ENCODE measurements at regions not wholly inside any gene's neighbourhood (a gene's known extent, or its start where the extent isn't known, plus 50 kb on each side); places are given as distances from the start of the nearest gene placed in this dataset.

DNA sequence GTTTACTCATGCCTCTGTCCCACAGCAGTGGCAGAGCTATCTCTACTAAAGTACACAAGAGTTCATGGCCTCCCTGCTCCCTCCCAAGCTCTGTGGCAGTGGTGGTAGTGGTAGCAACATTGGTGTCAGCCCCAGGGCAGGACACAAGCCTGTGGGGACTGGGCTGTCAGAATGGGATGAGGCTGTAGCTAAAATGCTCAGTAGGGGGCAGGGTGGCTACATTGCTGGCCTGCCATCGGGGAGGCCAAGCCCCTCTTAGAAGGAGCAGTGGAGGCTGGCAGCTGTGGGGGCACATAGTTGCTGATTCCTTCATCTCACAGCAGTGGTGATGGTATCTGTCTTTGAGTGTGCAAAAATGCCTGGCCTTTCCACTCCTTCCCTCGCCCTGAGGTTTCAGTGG lies 461.7 kb downstream of the PCDH18 start:
- H3K9me3 ChIP-seq (ENCODE audit: low read length), result peaks cover 23% of the 10 kb centered on the region
- no peaks in the 10 kb centered on the region for H3K27me3 ChIP-seq (ENCODE audit: low read length)
- no peak overlapping the region for H3K4me3 ChIP-seq (ENCODE audit: low read length)
- H3K27ac ChIP-seq (ENCODE audit: low read length), result no peak overlapping the region
- no peaks in the 10 kb centered on the region for H3K4me1 ChIP-seq (ENCODE audit: low read length)
- H3K9me2 ChIP-seq (replicated peaks; ENCODE audit: insufficient read depth, low read length), result no peaks in the 10 kb centered on the region
- no peak overlapping the region for H3K4me2 ChIP-seq (ENCODE audit: low read depth, low read length, poor library complexity, severe bottlenecking)
- no peaks in the 10 kb centered on the region for H3K79me2 ChIP-seq (ENCODE audit: low read length)
- no peak overlapping the region for H2AFZ ChIP-seq (ENCODE audit: low read length)
- DNase-seq, result no peak
- no peaks in the 10 kb centered on the region for H4K20me1 ChIP-seq (ENCODE audit: insufficient read depth, low read depth, low read length)
- H3K36me3 ChIP-seq (ENCODE audit: insufficient read depth, low read length), result no peaks in the 10 kb centered on the region
- no peak overlapping the region for H3K9ac ChIP-seq (ENCODE audit: low read length)

DNA sequence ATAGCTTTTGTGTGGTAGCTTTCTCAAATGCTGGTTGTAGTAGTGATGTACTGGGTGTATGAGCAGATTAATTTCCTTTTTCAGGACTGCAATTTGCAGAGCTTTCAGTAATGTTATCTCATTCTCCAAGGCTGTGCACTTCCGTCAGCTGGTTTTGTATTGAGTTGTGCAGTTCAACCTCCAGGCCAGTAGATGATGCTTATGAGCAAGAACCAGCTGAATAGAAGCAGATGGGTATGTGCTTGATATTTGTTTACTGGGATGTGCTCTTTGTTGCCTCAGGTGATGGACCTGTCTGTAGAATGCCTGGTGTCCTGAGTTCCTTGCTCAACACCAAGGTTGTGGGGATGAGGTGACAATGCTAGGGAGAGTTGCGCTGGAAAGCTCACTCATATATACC lies 462.8 kb downstream of the PCDH18 start:
- Histone ChIP-seq H2AFZ (ENCODE audit: low read length) (no peak overlapping the region), H3K36me3 (ENCODE audit: insufficient read depth, low read length) (no peaks in the 10 kb centered on the region), H3K4me2 (ENCODE audit: low read depth, low read length, poor library complexity, severe bottlenecking) (no peak overlapping the region), H3K4me3 (ENCODE audit: low read length) (no peak overlapping the region), H3K9me2 (replicated peaks; ENCODE audit: insufficient read depth, low read length) (no peaks in the 10 kb centered on the region), H3K4me1 (ENCODE audit: low read length) (no peaks in the 10 kb centered on the region), H3K27me3 (ENCODE audit: low read length) (no peaks in the 10 kb centered on the region), H4K20me1 (ENCODE audit: insufficient read depth, low read depth, low read length) (no peaks in the 10 kb centered on the region), H3K79me2 (ENCODE audit: low read length) (no peaks in the 10 kb centered on the region), H3K9ac (ENCODE audit: low read length) (no peak overlapping the region), H3K27ac (ENCODE audit: low read length) (no peak overlapping the region), H3K9me3 (ENCODE audit: low read length) (peaks cover 20% of the 10 kb centered on the region)
- DNase-seq, result no peak

DNA sequence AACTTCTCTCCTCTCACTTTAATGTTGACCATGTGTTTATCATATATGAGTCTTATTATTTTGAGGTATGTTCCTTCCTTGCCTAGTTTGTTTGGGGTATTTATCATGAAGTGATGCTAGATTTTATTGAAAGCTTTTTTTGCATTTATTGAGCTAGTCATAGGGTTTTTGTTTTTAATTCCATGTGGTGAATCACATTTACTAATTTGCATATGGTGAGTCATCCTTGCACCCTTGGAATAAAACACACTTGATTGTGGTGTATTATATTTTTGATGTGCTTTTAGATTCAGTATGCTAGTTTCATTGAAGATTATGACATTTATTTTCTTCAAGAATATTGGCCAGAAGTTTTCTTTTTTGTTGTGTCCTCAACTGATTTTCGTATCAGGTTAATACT lies 464.6 kb downstream of the PCDH18 start:
- no peak overlapping the region for H2AFZ ChIP-seq (ENCODE audit: low read length)
- no peaks in the 10 kb centered on the region for H3K9me2 ChIP-seq (replicated peaks; ENCODE audit: insufficient read depth, low read length)
- H3K4me3 ChIP-seq (ENCODE audit: low read length), result no peak overlapping the region
- DNase-seq, result no peak
- H3K9ac ChIP-seq (ENCODE audit: low read length), result no peak overlapping the region
- H3K4me2 ChIP-seq (ENCODE audit: low read depth, low read length, poor library complexity, severe bottlenecking), result no peak overlapping the region
- H3K36me3 ChIP-seq (ENCODE audit: insufficient read depth, low read length), result no peaks in the 10 kb centered on the region
- H3K4me1 ChIP-seq (ENCODE audit: low read length), result no peaks in the 10 kb centered on the region
- no peaks in the 10 kb centered on the region for H3K79me2 ChIP-seq (ENCODE audit: low read length)
- peaks cover 20% of the 10 kb centered on the region for H3K9me3 ChIP-seq (ENCODE audit: low read length)
- no peak overlapping the region for H3K27ac ChIP-seq (ENCODE audit: low read length)
- no peaks in the 10 kb centered on the region for H3K27me3 ChIP-seq (ENCODE audit: low read length)
- H4K20me1 ChIP-seq (ENCODE audit: insufficient read depth, low read depth, low read length), result no peaks in the 10 kb centered on the region

DNA sequence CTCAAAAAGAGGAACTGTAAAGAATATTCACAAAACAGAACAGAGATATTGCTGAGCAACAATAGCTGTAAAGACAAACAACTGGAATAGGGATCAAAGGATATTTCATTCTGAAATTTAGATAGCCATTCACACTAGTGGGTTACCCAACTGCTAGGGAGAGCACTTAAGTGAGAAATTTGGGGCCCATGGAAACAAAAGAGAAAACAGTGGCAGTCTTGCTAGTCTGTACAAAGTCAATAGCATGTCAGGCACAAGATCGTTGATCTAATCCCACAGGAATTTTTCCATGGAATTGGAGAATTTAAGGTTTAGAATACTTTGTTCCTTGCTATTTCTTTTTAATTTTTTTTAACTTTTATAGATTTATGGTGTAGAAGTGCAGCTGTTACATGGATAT lies 467.0 kb downstream of the PCDH18 start:
- Histone ChIP-seq H2AFZ (ENCODE audit: low read length) (no peak overlapping the region), H3K27me3 (ENCODE audit: low read length) (no peaks in the 10 kb centered on the region), H3K9me2 (replicated peaks; ENCODE audit: insufficient read depth, low read length) (no peaks in the 10 kb centered on the region), H3K4me3 (ENCODE audit: low read length) (no peak overlapping the region), H4K20me1 (ENCODE audit: insufficient read depth, low read depth, low read length) (no peaks in the 10 kb centered on the region), H3K79me2 (ENCODE audit: low read length) (no peaks in the 10 kb centered on the region), H3K4me1 (ENCODE audit: low read length) (no peaks in the 10 kb centered on the region), H3K9me3 (ENCODE audit: low read length) (peaks cover 12% of the 10 kb centered on the region), H3K36me3 (ENCODE audit: insufficient read depth, low read length) (no peaks in the 10 kb centered on the region), H3K4me2 (ENCODE audit: low read depth, low read length, poor library complexity, severe bottlenecking) (no peak overlapping the region), H3K9ac (ENCODE audit: low read length) (no peak overlapping the region), H3K27ac (ENCODE audit: low read length) (no peak overlapping the region)
- no peak for DNase-seq

DNA sequence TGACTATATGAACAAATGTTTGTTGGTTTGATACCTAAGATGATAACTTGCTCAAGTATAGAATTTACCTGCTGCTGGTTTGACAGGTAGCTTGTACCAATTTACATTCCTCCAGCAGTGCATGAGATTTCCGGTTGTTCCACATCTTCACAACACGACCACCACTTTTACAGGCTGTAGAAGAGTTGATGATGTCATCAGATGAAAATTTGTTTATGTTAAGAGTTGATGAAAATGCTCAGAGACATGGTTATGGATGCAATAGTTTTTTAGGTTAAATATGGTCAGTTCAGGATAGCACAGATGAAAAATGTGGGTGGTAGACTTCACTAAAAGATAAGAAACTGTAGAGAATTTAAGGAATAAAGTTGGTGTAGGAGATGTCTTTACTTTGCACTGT lies 468.3 kb downstream of the PCDH18 start:
- Histone ChIP-seq H3K4me3 (ENCODE audit: low read length) (no peak overlapping the region), H3K9ac (ENCODE audit: low read length) (no peak overlapping the region), H3K27me3 (ENCODE audit: low read length) (no peaks in the 10 kb centered on the region), H3K27ac (ENCODE audit: low read length) (no peak overlapping the region), H2AFZ (ENCODE audit: low read length) (no peak overlapping the region), H3K4me2 (ENCODE audit: low read depth, low read length, poor library complexity, severe bottlenecking) (no peak overlapping the region), H3K36me3 (ENCODE audit: insufficient read depth, low read length) (no peaks in the 10 kb centered on the region), H4K20me1 (ENCODE audit: insufficient read depth, low read depth, low read length) (no peaks in the 10 kb centered on the region), H3K9me3 (ENCODE audit: low read length) (peaks cover 19% of the 10 kb centered on the region; the same call in 1 of the 2 replicates), H3K4me1 (ENCODE audit: low read length) (no peaks in the 10 kb centered on the region), H3K9me2 (replicated peaks; ENCODE audit: insufficient read depth, low read length) (no peaks in the 10 kb centered on the region), H3K79me2 (ENCODE audit: low read length) (no peaks in the 10 kb centered on the region)
- no peak for DNase-seq

DNA sequence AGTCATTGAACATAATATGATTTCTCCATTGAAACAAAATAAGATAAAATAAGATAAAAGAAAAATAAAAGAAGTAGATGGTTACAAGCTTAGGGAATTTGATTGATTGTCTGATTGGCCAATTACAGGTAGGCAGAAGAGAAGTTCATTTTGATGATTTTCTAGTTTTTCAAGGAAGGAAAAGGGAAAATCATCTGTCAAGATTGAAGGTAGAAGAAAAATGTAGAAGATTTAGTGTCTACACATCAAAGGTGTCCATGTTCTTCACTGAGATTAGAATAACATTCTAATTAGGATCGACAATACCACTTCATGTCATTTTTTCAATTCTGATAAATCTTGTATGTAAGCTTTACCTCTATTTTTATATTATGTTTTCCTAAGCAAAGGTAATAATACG lies 489.1 kb downstream of the PCDH18 start:
- Histone ChIP-seq H3K4me3 (ENCODE audit: low read length) (no peak overlapping the region), H3K9ac (ENCODE audit: low read length) (no peak overlapping the region)

DNA sequence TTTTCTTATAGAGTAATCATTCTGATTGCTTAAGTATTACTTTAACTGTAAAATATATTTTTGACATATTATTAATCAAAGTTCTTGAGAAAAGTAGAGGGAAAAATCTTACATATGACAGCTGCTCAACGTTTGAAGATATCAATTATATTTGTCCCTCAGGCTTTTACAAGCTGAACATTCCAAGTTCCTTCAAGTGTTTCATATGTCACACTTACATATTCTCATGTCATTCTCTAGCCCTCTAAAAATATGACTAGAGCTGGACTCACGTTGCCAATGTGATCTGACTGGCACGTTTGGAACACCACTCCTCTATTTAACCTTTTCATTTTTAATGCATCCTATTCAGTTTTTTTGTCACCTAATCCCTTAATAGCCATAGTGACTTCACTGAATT lies 492.9 kb downstream of the PCDH18 start:
- Histone ChIP-seq H4K20me1 (ENCODE audit: insufficient read depth, low read depth, low read length) (no peaks in the 10 kb centered on the region), H3K4me1 (ENCODE audit: low read length) (no peaks in the 10 kb centered on the region), H3K27me3 (ENCODE audit: low read length) (no peaks in the 10 kb centered on the region), H3K79me2 (ENCODE audit: low read length) (no peaks in the 10 kb centered on the region), H3K4me3 (ENCODE audit: low read length) (no peak overlapping the region), H3K9me2 (replicated peaks; ENCODE audit: insufficient read depth, low read length) (no peaks in the 10 kb centered on the region), H3K9me3 (ENCODE audit: low read length) (peaks cover 18% of the 10 kb centered on the region), H3K27ac (ENCODE audit: low read length) (no peak overlapping the region), H3K4me2 (ENCODE audit: low read depth, low read length, poor library complexity, severe bottlenecking) (no peak overlapping the region), H2AFZ (ENCODE audit: low read length) (no peak overlapping the region), H3K9ac (ENCODE audit: low read length) (no peak overlapping the region), H3K36me3 (ENCODE audit: insufficient read depth, low read length) (no peaks in the 10 kb centered on the region)
- DNase-seq, result no peak

More for the DNA sequence above, 489.1 kb downstream of the PCDH18 start:
- DNase-seq, result no peak
- Histone ChIP-seq H2AFZ (ENCODE audit: low read length) (no peak overlapping the region), H4K20me1 (ENCODE audit: insufficient read depth, low read depth, low read length) (no peaks in the 10 kb centered on the region), H3K9me3 (ENCODE audit: low read length) (peaks cover 30% of the 10 kb centered on the region), H3K36me3 (ENCODE audit: insufficient read depth, low read length) (no peaks in the 10 kb centered on the region), H3K4me2 (ENCODE audit: low read depth, low read length, poor library complexity, severe bottlenecking) (no peak overlapping the region), H3K27ac (ENCODE audit: low read length) (no peak overlapping the region), H3K4me1 (ENCODE audit: low read length) (no peaks in the 10 kb centered on the region), H3K79me2 (ENCODE audit: low read length) (no peaks in the 10 kb centered on the region), H3K9me2 (replicated peaks; ENCODE audit: insufficient read depth, low read length) (no peaks in the 10 kb centered on the region), H3K27me3 (ENCODE audit: low read length) (no peaks in the 10 kb centered on the region)

DNA sequence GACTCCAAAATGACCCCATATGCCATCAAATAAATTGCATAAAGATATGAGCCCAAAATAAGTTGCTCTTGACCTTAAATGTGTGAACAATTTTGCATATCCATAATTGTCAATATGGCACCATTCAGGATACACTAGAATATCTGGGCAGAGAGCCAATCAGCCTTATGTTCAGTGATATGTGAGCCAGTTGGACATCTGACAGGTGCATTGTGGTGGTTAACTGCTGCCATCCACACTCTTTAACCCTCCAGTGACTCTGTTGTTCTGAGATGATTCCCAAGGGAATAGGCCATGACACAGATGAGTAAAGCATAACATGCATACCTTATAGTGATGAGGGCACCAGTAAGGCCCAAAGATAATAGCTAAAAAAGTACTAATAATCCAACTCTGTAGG lies 500.1 kb downstream of the PCDH18 start:
- H3K27me3 ChIP-seq (ENCODE audit: low read length), result no peaks in the 10 kb centered on the region
- H3K27ac ChIP-seq (ENCODE audit: low read length), result no peak overlapping the region
- H4K20me1 ChIP-seq (ENCODE audit: insufficient read depth, low read depth, low read length), result no peaks in the 10 kb centered on the region
- no peaks in the 10 kb centered on the region for H3K4me1 ChIP-seq (ENCODE audit: low read length)
- peaks cover 8% of the 10 kb centered on the region; the same call in 1 of the 2 replicates for H3K9me3 ChIP-seq (ENCODE audit: low read length)
- no peaks in the 10 kb centered on the region for H3K36me3 ChIP-seq (ENCODE audit: insufficient read depth, low read length)
- DNase-seq, result no peak
- H3K4me2 ChIP-seq (ENCODE audit: low read depth, low read length, poor library complexity, severe bottlenecking), result no peak overlapping the region
- no peaks in the 10 kb centered on the region for H3K79me2 ChIP-seq (ENCODE audit: low read length)
- no peaks in the 10 kb centered on the region for H3K9me2 ChIP-seq (replicated peaks; ENCODE audit: insufficient read depth, low read length)
- no peak overlapping the region for H2AFZ ChIP-seq (ENCODE audit: low read length)
- H3K4me3 ChIP-seq (ENCODE audit: low read length), result no peak overlapping the region
- H3K9ac ChIP-seq (ENCODE audit: low read length), result no peak overlapping the region

DNA sequence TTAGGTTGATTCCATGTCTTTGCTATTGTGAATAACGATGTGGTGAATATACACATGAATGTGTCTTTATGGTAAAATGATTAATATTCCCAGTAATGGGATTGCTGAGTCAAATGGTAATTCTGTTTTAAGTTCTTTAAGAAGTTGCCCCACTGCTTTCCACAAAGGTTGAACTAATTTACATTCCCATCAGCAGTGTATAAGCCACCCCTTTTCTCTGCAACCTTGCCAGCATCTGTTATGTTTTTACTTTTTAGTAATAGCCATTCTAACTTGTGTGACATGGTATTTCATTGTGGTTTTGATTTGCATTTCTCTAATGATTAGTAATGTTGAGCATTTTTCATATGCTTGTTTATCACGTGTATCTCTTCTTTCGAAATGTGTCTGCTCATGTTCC lies 503.3 kb downstream of the PCDH18 start:
- H3K4me3 ChIP-seq (ENCODE audit: low read length), result no peak overlapping the region
- H3K27ac ChIP-seq (ENCODE audit: low read length), result no peak overlapping the region
- H3K4me1 ChIP-seq (ENCODE audit: low read length), result no peaks in the 10 kb centered on the region
- DNase-seq, result no peak
- no peak overlapping the region for H3K9ac ChIP-seq (ENCODE audit: low read length)
- H3K36me3 ChIP-seq (ENCODE audit: insufficient read depth, low read length), result no peaks in the 10 kb centered on the region
- H2AFZ ChIP-seq (ENCODE audit: low read length), result no peak overlapping the region
- H4K20me1 ChIP-seq (ENCODE audit: insufficient read depth, low read depth, low read length), result no peaks in the 10 kb centered on the region
- peaks cover 8% of the 10 kb centered on the region; the same call in 1 of the 2 replicates for H3K9me3 ChIP-seq (ENCODE audit: low read length)
- H3K27me3 ChIP-seq (ENCODE audit: low read length), result no peaks in the 10 kb centered on the region
- no peak overlapping the region for H3K4me2 ChIP-seq (ENCODE audit: low read depth, low read length, poor library complexity, severe bottlenecking)
- no peaks in the 10 kb centered on the region for H3K9me2 ChIP-seq (replicated peaks; ENCODE audit: insufficient read depth, low read length)
- H3K79me2 ChIP-seq (ENCODE audit: low read length), result no peaks in the 10 kb centered on the region
